ENCODE measurements at regions not wholly inside any gene's neighbourhood (a gene's known extent, or its start where the extent isn't known, plus 50 kb on each side); places are given as distances from the start of the nearest gene placed in this dataset.

DNA sequence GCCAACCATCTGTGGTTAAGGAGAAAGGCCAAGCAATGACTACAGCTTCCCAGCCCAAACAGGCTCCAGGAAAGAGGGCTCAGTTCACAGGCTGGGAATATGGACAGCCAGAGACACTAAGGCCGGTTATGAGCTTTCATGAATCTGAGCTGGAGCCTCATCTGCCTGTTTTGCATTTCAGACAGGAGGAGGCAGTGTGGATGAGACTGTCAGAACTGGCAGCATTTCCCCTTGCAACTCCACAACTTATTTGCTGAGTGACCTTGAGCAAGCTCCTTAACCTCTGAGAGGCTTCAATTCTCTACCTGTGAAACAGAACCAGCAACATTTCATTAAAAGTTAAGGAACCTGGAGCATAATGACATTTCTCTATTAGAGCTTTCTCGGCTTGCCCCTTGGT lies 264.0 kb downstream of the ETS1 start:
- no peak for TF ChIP-seq POLR2AphosphoS5 (IDR thresholded peaks at IDR 0.05; ENCODE audit: insufficient read depth, low read depth, low read length)
- TF ChIP-seq, protein P1, sequence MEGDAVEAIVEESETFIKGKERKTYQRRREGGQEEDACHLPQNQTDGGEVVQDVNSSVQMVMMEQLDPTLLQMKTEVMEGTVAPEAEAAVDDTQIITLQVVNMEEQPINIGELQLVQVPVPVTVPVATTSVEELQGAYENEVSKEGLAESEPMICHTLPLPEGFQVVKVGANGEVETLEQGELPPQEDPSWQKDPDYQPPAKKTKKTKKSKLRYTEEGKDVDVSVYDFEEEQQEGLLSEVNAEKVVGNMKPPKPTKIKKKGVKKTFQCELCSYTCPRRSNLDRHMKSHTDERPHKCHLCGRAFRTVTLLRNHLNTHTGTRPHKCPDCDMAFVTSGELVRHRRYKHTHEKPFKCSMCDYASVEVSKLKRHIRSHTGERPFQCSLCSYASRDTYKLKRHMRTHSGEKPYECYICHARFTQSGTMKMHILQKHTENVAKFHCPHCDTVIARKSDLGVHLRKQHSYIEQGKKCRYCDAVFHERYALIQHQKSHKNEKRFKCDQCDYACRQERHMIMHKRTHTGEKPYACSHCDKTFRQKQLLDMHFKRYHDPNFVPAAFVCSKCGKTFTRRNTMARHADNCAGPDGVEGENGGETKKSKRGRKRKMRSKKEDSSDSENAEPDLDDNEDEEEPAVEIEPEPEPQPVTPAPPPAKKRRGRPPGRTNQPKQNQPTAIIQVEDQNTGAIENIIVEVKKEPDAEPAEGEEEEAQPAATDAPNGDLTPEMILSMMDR (IDR thresholded peaks at IDR 0.05; ENCODE audit: extremely low read depth in 1 of 2, insufficient read depth in 1 of 2, low read depth in 1 of 2, low read length in 2 of 2): peak in 1 of 2 donors; percentile 20
- no peak for TF ChIP-seq POLR2A (IDR thresholded peaks at IDR 0.05; ENCODE audit: low read depth, low read length)
- no peak for TF ChIP-seq EZH2 (IDR thresholded peaks at IDR 0.05; ENCODE audit: borderline replicate concordance, low read depth, low read length, severe bottlenecking)
- no peak for TF ChIP-seq JUN (IDR thresholded peaks at IDR 0.05; ENCODE audit: borderline replicate concordance, insufficient read depth, insufficient read length, low read depth)
- TF ChIP-seq GATA2 (IDR thresholded peaks at IDR 0.05; ENCODE audit: insufficient read depth, insufficient read length, low read depth, low read length): no peak
- no peak for TF ChIP-seq FOS (IDR thresholded peaks at IDR 0.05; ENCODE audit: borderline replicate concordance, insufficient read depth, low read length)

Measured in endothelial cell of umbilical vein (primary cell).